COLO829 (cell line): ENCODE measurements at regions not wholly inside any gene's neighbourhood (a gene's known extent, or its start where the extent isn't known, plus 50 kb on each side); places are given as distances from the start of the nearest gene placed in this dataset.

Experiments used
- DNase-seq: peaks from one replicate; pipeline ENCODE4 v3.0.0; 2012; ENCODE audit warnings: low spot score

DNA sequence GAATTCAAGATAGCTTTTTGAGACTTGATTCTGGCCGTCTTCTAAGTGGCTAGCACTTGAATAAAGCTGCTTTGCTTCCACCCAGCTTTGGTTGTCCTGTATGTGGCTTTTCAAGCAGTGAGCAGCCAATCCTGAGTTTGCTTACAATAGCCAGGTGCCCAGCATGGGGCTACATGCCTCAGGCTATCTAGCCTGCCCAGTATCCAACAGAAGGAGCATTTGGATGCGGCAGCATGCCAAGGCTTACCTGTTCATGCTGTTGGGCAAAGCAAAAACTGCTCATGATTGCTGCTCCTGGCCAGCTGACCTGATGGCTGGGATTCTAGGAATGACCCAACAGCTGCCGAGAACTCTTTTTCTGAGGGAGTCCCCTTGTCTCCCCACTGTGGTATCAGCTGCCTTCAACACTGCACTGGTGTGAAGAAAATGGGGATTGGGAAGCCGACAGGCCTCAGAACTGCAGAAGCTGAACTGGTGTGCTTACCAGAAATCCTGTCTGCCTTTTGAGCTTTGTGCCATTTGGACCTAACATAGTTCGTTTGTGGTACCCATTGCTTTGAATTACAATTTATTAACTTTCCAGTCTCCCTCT, 618.9 kb upstream of the IGFBP3 start:
- DNase-seq = no peak

DNA sequence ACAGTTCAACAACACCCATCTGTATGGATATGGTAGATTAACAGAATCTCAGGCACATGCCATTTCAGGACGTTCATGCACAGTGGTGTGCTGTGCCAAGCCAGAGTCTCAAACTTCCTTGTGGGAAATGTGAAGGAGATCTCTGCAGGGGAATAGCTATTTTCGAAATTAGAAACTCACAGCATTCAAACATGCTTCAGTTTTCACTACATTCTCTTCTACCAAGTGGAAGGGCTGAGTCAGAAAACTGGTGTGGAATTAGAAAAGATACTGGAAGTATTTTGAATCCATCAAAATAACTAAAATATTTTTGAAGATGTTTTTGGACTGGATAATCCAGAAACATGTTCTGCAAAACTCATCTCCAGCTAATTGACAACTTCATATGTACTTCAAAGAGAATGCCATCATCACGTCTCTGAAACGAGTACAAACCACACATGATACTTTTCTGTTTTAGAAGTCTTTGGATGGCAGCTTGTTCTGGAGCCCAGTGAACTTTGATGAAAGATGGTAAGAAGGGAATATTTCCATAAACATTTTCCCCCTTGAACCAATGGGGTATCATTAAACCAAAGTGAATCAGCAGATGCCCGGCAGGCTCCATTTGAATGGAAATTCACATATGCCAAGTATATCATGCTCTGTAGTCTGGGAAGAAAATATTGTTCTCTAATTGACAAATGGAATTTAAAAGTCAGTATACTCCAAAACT, 616.3 kb upstream of the IGFBP3 start:
- no peak for DNase-seq

DNA sequence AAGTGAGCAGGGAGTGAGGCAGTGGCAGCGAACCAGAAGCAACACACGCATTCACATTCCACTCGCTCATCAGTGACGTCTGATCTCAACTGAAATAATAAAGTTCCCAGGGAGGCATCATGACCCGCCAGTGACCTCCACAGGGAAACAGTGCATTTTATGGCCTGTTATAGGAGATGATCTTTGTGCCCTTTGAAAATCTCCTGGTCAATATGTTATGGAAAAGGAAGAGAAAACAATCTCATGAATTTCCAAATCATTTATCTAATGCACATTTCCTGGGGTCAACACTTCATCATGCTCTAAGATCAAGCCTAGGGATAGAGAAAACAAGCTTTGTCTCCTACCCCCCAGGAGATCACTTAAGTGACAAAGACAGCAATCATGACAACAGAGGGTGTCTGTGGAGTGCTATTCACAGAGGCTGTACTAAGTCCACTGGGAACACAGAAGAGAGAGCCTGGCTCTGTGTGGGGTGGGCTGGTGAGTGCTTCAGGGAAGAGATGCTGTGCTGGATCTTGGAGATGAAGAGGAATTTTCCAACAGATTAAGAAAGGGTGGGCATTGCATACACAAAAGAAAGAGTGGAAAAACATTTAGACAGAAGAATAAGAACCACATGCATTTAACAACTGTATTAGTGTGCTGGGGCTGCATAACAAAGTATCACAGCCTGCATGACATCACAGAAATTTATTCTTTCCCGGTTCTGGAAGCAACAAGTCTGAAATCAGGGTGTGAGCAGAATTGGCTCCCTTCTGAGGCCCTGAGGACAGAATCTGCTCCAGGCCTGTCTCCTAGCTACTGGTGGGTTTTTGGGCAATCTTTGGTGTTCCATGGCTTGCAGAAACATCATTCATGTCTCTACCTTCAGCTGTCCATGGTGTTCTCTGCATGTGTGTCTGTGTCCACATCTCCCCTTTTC, 613.9 kb upstream of the IGFBP3 start:
- DNase-seq = peak; percentile 36

DNA sequence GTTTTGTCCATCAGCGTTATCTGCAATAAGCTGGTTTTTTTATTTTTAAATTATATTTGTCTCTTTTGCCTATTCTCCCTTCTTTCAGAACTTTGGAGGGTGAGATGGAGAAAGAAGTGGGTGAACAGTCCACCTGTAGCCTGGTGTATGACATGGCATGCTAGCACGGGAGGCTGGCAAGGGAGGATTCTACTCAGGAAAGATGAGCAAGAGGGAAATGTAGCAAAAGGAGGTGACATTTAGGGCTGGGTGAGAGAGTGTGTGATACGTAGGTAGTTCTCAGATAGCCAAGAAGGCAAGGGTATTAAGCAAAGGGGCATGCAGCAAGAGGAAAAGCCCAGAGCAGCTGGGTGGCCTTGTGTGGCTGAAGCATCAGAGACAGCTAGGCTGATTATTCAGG, 612.9 kb upstream of the IGFBP3 start:
- no peak for DNase-seq

DNA sequence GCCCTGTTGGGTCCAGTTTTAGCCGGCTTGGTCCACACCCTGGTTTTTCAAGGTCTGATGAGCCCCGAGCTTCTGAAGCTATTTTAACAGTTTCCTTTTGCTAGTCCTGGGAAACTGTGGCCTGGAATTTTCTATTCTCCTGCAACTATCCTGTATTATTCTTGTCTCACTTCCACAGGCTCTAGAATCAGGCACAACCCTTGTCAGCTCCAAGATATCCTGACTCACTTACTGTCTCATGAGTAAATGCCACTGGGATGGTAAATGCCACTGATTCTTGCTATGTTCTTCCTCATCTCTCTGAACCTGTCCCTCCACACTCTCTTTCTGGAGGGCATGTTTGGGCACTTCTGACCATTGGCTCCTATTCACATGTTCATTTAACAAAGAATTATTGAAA, 611.5 kb upstream of the IGFBP3 start:
- no peak for DNase-seq

DNA sequence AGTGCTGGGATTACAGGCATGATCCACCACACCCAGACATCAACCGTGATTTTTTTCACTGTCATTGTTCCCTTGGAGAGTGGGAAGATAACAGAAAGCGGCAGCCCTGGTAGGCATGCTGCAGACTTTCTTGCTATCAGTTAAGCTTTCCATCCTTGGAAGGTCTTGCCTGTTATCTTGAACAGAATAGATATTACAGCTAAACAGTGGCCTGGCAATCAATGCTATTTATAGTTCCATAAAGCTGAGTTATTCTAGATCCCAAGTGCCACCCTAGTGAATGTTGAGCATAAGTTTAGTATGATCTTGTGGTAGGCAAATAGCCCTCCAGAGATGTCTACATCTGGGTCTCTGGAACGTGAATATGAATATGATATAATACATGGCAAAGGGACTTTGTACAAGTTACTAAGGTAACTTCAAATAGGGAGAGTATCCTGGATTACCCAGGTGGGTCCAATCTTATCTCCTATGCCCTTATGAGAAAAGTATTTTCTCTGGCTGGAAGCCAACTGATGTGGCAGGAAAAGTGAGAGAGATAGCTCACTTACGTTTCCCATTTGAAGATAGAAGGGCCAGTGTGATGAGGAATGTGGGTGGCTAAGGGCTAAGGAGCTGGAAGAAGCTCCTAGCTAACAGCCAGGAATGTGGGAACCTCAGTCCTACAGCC, 609.1 kb upstream of the IGFBP3 start:
- no peak for DNase-seq

DNA sequence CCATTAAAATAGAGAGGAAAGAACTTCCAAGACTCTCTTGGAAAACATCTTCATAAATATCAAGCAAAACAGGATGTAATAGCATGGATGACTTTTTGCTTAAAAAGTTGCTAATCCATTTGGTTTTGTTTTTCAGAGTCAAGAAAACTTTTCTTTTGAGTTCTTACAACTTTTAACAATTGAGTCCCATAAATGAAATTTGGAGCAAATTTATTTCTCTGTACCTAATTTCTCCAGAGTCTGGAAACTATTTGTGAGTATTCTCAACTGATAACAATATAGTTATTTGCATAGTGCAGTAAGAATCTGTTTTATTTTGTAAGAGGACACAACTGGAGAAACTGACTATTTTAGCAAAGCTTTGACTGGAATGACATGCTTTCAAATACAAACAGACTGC, 606.3 kb upstream of the IGFBP3 start:
- DNase-seq = no peak

DNA sequence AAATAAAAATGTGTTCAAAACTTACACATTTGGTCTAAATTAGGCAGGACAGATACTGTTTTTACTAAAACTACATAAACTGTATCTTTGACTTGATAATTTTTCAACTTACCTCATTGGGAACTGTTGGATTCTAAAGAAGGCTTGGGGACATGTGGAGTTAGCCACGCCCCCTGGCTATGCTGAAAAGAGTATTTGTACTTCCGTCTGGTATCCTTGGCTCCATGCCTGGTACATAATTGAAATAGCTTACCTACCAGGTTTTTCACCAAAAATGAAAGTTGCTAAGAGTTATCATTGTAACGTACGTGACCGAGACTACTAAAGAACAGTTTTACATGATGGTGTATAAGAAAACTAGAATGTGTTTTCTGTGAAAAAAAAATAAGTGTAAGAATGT, 604.8 kb upstream of the IGFBP3 start:
- peak; percentile 62 for DNase-seq

DNA sequence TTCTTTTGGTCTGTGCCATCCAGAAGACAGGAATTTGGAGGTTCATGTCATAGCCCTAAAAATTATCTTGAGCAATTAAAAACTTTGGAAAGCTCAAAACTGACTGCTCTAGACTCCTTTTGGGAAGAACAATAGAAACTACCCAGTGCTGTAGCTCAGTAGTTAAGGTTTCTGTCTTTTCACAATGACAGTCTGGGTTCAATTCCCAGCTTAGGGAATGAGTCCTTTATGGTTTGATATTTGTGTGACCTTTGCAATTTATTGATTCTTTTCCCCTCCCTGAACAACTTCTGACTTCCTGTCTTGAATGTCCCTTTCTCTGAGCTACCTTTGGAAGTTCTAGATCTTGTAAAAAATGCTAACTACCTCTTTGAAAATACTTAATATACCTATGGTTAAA, 603.3 kb upstream of the IGFBP3 start:
- DNase-seq = no peak

DNA sequence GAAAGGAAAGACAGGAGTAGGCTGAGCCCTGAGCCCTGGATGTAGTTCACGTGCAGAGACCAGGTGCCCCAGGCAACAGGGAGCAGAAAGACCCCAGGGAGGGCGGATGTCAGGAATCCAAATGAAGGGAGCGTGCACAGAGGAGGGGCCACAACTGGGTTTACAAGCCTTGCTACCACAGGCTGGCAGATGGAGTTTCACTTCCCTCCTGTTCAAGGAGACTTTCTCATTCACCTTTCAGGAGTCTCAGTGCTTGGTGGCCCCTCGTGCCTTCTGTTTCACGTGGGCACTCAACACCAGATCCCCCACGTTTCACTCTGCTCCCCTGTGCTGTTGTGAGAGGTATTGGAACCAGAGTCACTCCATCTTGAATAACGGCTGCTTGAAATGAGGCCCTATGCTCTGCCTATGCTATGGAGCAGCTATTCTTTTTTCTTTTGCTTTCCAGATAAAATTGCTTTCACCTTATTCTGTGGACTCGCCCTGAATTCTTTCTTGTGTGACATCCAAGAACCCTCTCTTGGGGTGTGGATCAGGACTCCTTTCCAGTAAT, 601.4 kb upstream of the IGFBP3 start:
- no peak for DNase-seq

DNA sequence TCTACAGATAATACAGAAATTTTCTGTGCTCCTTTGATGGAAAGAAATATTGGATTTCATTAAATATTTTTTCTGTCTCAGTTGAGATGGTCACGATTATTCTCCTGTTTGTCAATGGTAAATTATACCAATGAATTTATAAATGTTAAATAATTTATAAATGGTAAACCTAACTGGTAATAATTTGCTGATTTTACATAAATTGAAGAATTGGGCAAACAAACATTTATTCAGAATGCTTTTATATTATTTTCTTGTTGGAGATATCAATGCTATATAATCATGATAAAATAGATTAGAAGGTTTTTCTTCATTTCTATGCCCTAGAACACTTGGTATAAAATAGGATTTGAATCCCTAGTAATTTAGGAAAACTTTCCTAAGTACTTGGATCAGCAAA, 597.6 kb upstream of the IGFBP3 start:
- DNase-seq = no peak

DNA sequence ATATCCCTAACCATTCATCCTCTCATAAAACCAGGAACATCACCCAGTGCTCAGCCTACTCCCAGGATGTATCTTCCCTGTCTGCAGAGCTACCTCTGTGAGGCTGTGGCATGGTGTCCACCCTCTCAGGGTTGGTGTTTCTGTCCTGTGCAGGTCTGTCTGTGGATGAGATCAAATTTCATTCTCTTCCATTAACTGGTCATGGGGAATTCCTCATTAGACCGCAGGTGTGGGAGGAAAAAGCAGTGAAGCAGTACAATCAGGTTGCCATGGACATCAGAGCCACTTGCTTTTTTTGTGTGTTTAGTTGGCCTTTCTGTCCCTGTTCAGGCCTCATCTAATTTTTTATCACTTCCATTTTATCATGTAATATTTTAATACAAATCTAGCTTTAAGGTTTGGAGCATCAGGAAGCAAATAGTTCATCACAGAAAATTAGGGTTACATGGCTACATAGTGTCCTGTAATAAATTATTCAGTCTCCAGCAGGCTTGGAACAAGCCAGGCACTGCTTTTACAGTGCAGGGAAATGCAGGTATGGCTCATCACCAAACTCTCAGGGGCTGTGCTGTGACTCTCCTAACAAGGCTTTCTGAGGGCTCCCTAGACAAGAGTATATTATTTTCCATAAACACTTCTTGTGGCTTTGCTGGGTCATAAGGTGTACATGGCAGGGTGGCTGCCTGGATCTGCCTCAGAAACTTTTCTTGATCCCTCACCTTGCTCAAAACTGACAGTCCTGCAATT, 594.9 kb upstream of the IGFBP3 start:
- DNase-seq = no peak

DNA sequence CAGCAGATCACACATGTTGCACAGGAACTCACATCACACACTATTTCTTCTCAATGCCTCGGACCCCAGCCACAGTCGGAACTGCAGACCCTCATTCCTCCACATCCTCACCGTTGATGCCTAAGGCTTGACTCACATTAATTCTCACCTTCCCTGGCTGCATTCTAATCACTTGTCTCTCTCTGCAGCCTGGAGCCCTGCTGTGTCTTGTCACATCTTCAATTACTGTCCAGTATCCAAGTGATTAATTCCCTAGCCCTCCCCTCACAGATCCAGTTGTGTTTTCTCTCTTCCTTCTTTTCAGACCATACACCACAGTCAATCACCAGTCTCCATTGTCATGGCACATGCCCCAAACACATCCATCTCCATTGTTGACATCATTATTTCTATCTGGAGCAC, 592.4 kb upstream of the IGFBP3 start:
- no peak for DNase-seq

DNA sequence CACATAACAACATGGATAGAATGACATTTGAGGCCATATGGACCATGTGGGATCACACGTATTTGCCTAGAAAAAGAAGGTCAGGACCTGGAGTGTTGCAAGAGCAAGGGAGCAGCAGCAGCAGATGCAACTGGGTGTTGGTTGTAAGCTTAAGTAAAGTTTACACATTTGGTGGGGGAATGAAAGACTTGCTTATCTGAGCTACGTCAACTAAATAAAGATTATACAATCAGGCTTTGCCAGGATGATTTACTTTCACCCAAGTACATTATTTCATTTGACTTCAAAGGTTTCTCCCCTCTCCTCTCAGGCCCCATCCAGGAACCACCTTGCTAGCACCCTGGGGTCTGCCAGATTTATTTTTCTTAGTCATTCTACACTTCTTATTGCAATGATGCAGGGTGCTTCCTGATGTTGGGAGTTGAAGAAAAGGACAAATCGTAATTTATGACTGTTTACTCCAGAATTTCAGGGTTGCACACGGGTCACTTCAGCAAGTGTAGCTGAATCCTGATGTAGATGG, 591.9 kb upstream of the IGFBP3 start:
- DNase-seq = no peak

DNA sequence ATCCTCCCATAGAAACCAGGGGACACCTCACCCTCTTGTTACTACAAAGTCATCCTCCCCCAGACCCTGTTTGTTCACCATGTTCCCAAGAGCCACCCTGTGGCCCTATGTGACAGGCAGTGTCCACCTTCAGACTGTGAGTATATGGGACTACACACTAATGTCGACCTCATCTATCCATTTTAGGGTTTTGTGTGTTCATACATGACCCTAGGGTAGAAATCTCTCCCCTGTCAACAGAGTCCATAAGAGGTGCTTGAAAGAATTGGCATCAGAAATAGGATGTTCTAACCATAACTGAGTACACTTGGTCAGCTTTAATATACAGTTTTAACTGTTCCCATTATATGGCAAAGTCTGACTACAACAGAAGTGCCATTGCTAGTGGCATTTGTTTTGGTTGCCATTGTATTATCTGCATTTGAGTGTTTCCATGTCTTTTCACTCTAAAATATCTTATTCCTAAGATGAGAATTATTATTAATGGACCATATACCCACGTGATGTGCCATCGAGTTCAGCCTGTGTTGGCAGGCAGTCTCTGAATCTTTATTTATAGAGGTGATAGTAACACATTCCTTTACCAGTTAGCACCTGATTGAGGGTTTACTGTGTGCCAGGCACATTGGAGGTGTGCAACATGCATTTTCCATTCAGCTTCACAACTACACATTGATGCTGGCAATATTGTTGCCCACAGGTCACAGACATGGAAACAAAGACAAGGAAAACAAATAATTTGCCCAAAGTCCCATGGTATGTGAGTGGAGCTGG, 590.6 kb upstream of the IGFBP3 start:
- no peak for DNase-seq

DNA sequence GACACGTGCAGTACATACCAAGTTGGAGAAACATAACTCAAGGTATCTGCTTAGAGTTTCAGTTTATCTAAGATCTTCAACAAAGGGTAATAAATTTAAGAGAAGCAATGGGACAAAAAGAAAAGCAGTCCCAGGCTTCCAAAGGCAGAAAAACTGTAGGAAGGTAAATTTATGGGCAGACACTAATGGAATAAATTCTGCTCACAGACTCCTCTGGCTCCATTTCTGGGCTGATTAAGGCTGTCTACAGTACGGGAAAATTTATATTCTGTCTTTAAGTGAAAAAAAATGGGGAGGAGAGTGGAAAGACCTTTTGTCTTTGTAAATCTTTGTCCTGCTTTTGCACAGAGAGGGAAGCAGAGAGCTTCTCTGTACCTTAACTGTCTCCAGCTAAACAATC, 587.5 kb upstream of the IGFBP3 start:
- no peak for DNase-seq

DNA sequence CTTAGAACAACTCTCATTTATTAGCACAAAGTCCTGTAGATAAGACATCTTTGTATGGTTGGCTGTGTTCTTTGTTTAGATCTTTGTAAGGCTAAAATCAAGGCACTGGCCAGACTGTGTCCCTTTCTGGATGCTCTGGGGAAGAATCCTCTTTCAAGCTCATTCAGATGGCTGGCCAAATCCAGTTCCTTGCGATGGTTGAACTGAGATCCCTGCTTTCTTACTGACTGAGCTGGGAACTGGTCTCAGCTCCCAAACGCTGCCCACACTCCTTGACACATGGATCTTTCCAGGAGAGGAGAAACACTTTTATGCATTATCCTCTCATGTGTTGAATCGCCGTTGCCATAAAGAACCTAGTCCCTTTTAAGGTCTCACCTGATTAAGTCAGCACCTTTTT, 586.5 kb upstream of the IGFBP3 start:
- no peak for DNase-seq

DNA sequence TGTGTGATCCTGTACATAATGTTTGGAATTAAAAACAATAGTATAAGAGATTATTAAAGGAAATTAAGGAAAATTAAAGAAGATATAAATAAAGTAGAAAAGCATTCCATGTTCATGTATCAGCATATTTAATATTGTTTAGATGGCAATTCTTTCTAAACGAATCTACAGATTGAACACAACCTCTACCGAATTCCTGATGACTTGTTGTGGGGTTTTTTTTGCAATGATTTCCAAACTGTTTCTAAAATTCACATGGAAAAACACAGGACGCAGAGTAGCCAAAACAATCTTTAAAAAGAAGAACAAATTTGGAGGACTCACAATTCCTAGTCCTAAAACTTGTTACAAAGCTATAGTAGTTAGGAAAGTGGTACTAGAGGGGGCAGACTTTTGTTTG, 573.4 kb upstream of the IGFBP3 start:
- DNase-seq = no peak

DNA sequence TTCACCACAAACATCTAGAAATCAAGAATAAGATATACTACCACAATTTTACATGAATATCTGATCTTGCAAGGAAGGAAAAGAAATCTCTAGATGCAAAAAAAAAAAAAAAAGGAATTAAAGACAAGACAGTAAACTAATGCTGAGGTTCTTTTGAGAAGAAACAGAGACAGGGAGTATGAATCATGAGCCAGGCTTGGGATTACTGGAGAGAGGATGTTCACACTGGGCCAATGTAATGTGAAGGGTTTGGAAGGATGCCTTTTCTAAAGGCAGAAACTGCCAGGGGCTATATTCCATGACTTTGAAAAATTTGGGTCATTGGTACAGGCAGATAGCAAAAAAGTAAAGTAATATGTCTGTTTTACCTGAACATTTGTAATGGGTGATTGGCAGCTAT, 573.0 kb upstream of the IGFBP3 start:
- DNase-seq = peak; percentile 23

DNA sequence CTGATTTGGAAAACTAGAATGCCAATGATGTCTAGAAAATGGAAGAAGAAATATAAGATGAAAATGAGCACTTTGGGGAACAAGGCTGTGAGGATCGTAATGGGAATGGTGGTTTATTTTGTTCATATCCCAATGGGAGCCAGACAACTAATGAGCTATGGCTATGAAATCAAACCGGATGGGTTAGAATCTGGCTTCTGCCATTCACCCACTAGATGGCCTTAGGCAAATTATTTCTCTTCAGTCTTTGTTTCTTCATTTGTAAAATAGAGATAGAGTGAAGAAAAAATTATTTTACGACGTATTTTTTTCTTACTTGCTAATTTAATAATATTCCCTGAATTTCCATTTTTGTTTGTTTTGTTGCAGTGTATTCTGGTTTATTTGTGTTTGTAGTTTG, 572.1 kb upstream of the IGFBP3 start:
- no peak for DNase-seq

DNA sequence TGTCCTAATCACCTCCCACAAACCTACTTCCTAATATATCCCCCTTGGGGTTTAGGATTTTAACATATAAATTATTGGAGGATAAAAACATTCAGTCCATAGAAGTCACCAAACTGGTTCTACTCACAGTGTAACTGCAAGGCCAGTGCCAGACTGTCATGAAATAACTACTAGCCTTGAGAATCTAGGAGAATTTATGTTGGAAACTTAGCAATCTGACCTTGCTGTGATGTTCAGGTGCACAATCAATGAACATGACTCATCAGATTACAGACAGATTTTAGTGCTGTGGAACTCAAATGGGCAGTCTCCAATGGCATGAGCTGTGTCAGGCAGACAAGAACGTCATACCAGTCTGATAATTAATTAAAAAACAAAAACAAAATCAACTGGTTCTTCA, 571.4 kb upstream of the IGFBP3 start:
- DNase-seq = no peak
